ENCODE measurements at regions not wholly inside any gene's neighbourhood (a gene's known extent, or its start where the extent isn't known, plus 50 kb on each side); places are given as distances from the start of the nearest gene placed in this dataset.

DNA sequence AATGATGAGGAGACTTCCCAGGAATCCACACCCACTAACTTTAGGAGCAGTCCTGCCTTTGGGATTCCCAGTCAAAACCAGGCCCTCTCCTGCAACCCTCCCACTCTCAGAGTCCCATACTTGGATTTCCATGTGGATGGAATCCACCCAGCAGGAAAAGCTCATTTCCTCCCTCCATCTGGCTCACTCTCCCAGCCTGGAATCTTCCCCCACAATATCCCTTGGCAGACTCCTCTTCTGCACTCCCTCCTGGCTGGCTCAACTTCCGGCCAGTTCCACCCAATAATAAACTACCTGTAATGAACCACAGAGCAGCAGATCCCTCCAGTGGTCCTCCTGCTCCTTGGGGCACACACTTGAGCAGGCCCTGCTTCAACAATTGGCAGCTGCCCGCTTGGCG is 102.8 kb upstream of the EGLN3 start:
- TF ChIP-seq, protein P1, sequence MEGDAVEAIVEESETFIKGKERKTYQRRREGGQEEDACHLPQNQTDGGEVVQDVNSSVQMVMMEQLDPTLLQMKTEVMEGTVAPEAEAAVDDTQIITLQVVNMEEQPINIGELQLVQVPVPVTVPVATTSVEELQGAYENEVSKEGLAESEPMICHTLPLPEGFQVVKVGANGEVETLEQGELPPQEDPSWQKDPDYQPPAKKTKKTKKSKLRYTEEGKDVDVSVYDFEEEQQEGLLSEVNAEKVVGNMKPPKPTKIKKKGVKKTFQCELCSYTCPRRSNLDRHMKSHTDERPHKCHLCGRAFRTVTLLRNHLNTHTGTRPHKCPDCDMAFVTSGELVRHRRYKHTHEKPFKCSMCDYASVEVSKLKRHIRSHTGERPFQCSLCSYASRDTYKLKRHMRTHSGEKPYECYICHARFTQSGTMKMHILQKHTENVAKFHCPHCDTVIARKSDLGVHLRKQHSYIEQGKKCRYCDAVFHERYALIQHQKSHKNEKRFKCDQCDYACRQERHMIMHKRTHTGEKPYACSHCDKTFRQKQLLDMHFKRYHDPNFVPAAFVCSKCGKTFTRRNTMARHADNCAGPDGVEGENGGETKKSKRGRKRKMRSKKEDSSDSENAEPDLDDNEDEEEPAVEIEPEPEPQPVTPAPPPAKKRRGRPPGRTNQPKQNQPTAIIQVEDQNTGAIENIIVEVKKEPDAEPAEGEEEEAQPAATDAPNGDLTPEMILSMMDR (IDR thresholded peaks at IDR 0.05) = no peak
- TF ChIP-seq RAD21 (conservative IDR thresholded peaks at IDR 0.05 in 1 of 2, IDR thresholded peaks at IDR 0.05 in 1 of 2) = no peak
- TF ChIP-seq EP300 (IDR thresholded peaks at IDR 0.05) = no peak
- no peak for TF ChIP-seq CHD2 (IDR thresholded peaks at IDR 0.05; ENCODE audit: low read length, partially characterized antibody)
- no peak for TF ChIP-seq USF2 (IDR thresholded peaks at IDR 0.05)
- no peak for TF ChIP-seq RCOR1 (IDR thresholded peaks at IDR 0.05; ENCODE audit: low read depth, low read length)
- no peak for TF ChIP-seq CEBPB (IDR thresholded peaks at IDR 0.05)
- no peak for TF ChIP-seq ZSCAN20 (CRISPR knock-in tag; IDR thresholded peaks at IDR 0.05)
- TF ChIP-seq ZFP36 (IDR thresholded peaks at IDR 0.05; ENCODE audit: borderline replicate concordance, partially characterized antibody) = no peak
- TF ChIP-seq POLR2A (IDR thresholded peaks at IDR 0.05; ENCODE audit: low read length) = no peak
- TF ChIP-seq JUNB (IDR thresholded peaks at IDR 0.05) = no peak
- TF ChIP-seq NR3C1 (IDR thresholded peaks at IDR 0.05) = no peak
- no peak for TF ChIP-seq MYC (IDR thresholded peaks at IDR 0.05; ENCODE audit: borderline replicate concordance, low read length)
